ENCODE measurements at regions not wholly inside any gene's neighbourhood (a gene's known extent, or its start where the extent isn't known, plus 50 kb on each side); places are given as distances from the start of the nearest gene placed in this dataset.
"Not testable (repeated sequence)": the region's sequence is repeated elsewhere in the genome, so short reads cannot be mapped to it uniquely, and the experiment has no call there.

GRCh38 chr16:88204131-88205110 is 178.3 kb upstream of the ZNF469 start:
- not testable (repeated sequence) for DNase-seq

- not testable (repeated sequence) for DNase-seq
These were observed 177.3 kb upstream of the ZNF469 start for GRCh38 chr16:88205482-88205881.

- not testable (repeated sequence) for DNase-seq
These were observed 176.8 kb upstream of the ZNF469 start for GRCh38 chr16:88206006-88206405.

- not testable (repeated sequence) for DNase-seq
These were observed 176.2 kb upstream of the ZNF469 start for GRCh38 chr16:88206516-88206915.

- DNase-seq = no peak
These were observed 174.6 kb upstream of the ZNF469 start for GRCh38 chr16:88208112-88208511.

- DNase-seq = not testable (repeated sequence)
These were observed 174.0 kb upstream of the ZNF469 start for GRCh38 chr16:88208776-88209175.

- not testable (repeated sequence) for DNase-seq
These were observed 173.2 kb upstream of the ZNF469 start for GRCh38 chr16:88209579-88209978.

GRCh38 chr16:88213937-88214336 is 168.8 kb upstream of the ZNF469 start:
- DNase-seq = not testable (repeated sequence)

GRCh38 chr16:88221001-88221761 is 161.6 kb upstream of the ZNF469 start:
- not testable (repeated sequence) for DNase-seq

- not testable (repeated sequence) for DNase-seq
These were observed 159.1 kb upstream of the ZNF469 start for GRCh38 chr16:88223696-88224095.

GRCh38 chr16:88224131-88224898 is 158.4 kb upstream of the ZNF469 start:
- DNase-seq = not testable (repeated sequence)

- DNase-seq = not testable (repeated sequence)
These were observed 157.0 kb upstream of the ZNF469 start for GRCh38 chr16:88225640-88226230.

GRCh38 chr16:88226302-88226701 is 156.5 kb upstream of the ZNF469 start:
- DNase-seq = not testable (repeated sequence)

- DNase-seq = not testable (repeated sequence)
These were observed 155.6 kb upstream of the ZNF469 start for GRCh38 chr16:88227026-88227721.

GRCh38 chr16:88227722-88228482 is 154.9 kb upstream of the ZNF469 start:
- not testable (repeated sequence) for DNase-seq

GRCh38 chr16:88228751-88229150 is 154.0 kb upstream of the ZNF469 start:
- DNase-seq = not testable (repeated sequence)

GRCh38 chr16:88229710-88230109 is 153.0 kb upstream of the ZNF469 start:
- DNase-seq = not testable (repeated sequence)

GRCh38 chr16:88230276-88230966 is 152.3 kb upstream of the ZNF469 start:
- not testable (repeated sequence) for DNase-seq

GRCh38 chr16:88230967-88231615 is 151.7 kb upstream of the ZNF469 start:
- not testable (repeated sequence) for DNase-seq

GRCh38 chr16:88231839-88232238 is 150.9 kb upstream of the ZNF469 start:
- not testable (repeated sequence) for DNase-seq

Measured in CD4-positive, alpha-beta T cell treated with Interleukin-1 beta for 1 hour (primary cell).